PC-3 (cell line): ENCODE measurements at regions not wholly inside any gene's neighbourhood (a gene's known extent, or its start where the extent isn't known, plus 50 kb on each side); places are given as distances from the start of the nearest gene placed in this dataset.

Experiments used
- ATAC-seq: fragments of 200-7000 bp; cut with Tn5 transposase; 2 replicates; pipeline ENCODE4 v1.9.1; 2020; ENCODE audit warnings: mild to moderate bottlenecking, moderate library complexity
- BruUV-seq: library from RNA; stranded (reverse); fragments of 400-500 nt; replicated peaks from 2 replicates; lab custom pipeline; 2021; lab: Mats Ljungman, UMichigan
- CTCF ChIA-PET: fragments of 300-600 bp; sonication (Branson Sonifier 250); formaldehyde crosslinking; loops from one replicate; lab custom pipeline; 2022; ENCODE audit warnings: antibody characterized with exemption; lab: Charles Lee
- POLR2A ChIA-PET: fragments of 300-600 bp; sonication (Branson Sonifier 250); formaldehyde crosslinking; loops from one replicate; lab custom pipeline; 2022; ENCODE audit warnings: antibody characterized with exemption; ENCODE audit not compliant: unreplicated experiment; lab: Charles Lee
- DNase-seq: peaks from one replicate; pipeline ENCODE4 v3.0.0-alpha.2; 2015
- H2AFZ ChIP-seq: fragments of 300-600 bp; sonication (generic); 2 replicates; pipeline ENCODE4 v1.6.0; 2016; ENCODE audit warnings: antibody characterized with exemption, low read length
- H3F3A ChIP-seq: fragments of 300-600 bp; sonication (generic); one replicate; pipeline ENCODE4 v1.6.0; 2017; ENCODE audit warnings: antibody characterized with exemption, low read length, control low read depth, mild to moderate bottlenecking; ENCODE audit not compliant: unreplicated experiment
- H3K27ac ChIP-seq: fragments of 300-600 bp; sonication (generic); 2 replicates; pipeline ENCODE4 v1.5.1; 2016; ENCODE audit warnings: mild to moderate bottlenecking, low read length
- H3K27me3 ChIP-seq: fragments of 300-600 bp; sonication (generic); 2 replicates; pipeline ENCODE4 v1.6.1; 2016; ENCODE audit warnings: low read length, mixed read lengths
- H3K36me3 ChIP-seq: fragments of 300-600 bp; sonication (generic); 2 replicates; pipeline ENCODE4 v1.6.1; 2016; ENCODE audit warnings: low read depth, mixed run types, low read length, mixed read lengths
- H3K4me1 ChIP-seq: fragments of 300-600 bp; sonication (generic); 2 replicates; pipeline ENCODE4 v1.5.1; 2016; ENCODE audit warnings: low read length; ENCODE audit not compliant: insufficient read depth
- H3K4me2 ChIP-seq: fragments of 300-600 bp; sonication (generic); 2 replicates; pipeline ENCODE4 v1.6.0; 2016; ENCODE audit warnings: low read length
- H3K4me3 ChIP-seq: fragments of 300-600 bp; sonication (generic); 2 replicates; pipeline ENCODE4 v1.5.1; 2016; ENCODE audit warnings: mild to moderate bottlenecking, low read length, mixed read lengths
- H3K79me2 ChIP-seq: fragments of 300-600 bp; sonication (generic); 2 replicates; pipeline ENCODE4 v1.6.1; 2017; ENCODE audit warnings: low read length, mixed read lengths
- H3K9ac ChIP-seq: fragments of 300-600 bp; sonication (generic); 2 replicates; pipeline ENCODE4 v1.6.0; 2016; ENCODE audit warnings: mild to moderate bottlenecking, low read length
- H3K9me2 ChIP-seq: fragments of 300-600 bp; sonication (generic); replicated peaks from 2 replicates; pipeline ENCODE4 v1.6.1; 2016; ENCODE audit warnings: mixed run types, low read length, mixed read lengths
- H3K9me3 ChIP-seq: fragments of 300-600 bp; sonication (generic); 2 replicates; pipeline ENCODE4 v1.6.1; 2016; ENCODE audit warnings: low read length, mixed read lengths
- H4K20me1 ChIP-seq: fragments of 300-600 bp; sonication (generic); 2 replicates; pipeline ENCODE4 v1.6.1; 2016; ENCODE audit warnings: low read length, mixed read lengths
- CTCF ChIP-seq: fragments of 300-600 bp; sonication (generic); conservative IDR thresholded peaks from 2 replicates; pipeline ENCODE4 v1.5.1; 2017; ENCODE audit warnings: antibody characterized with exemption, low read depth, mild to moderate bottlenecking, low read length
- EZH2 ChIP-seq: fragments of 300-600 bp; sonication (generic); IDR thresholded peaks from one replicate; pipeline ENCODE4 v1.6.1; 2017; ENCODE audit warnings: antibody characterized with exemption, mild to moderate bottlenecking, low read length; ENCODE audit not compliant: unreplicated experiment
- EZH2phosphoT487 ChIP-seq: fragments of 300-600 bp; sonication (generic); IDR thresholded peaks from 2 replicates; pipeline ENCODE4 v1.6.1; 2018; ENCODE audit warnings: mild to moderate bottlenecking, antibody characterized with exemption, low read length, borderline replicate concordance
- intact Hi-C: fragments of 100-400 bp; cut with micrococcal nuclease; formaldehyde crosslinking; loops from 2 replicates; pipeline ENCODE4 v1.9.0; 2023

GRCh38 chr5:98499892-98500291 lies 273.6 kb upstream of the RGMB start:
- Histone ChIP-seq H3K27me3 (no peaks in the 10 kb centered on the region), H3K4me1 (no peaks in the 10 kb centered on the region), H3F3A (no peaks in the 10 kb centered on the region), H3K9me3 (no peaks in the 10 kb centered on the region), H3K9ac (no peak overlapping the region), H3K4me3 (no peak overlapping the region), H2AFZ (no peak overlapping the region), H3K4me2 (no peak overlapping the region), H3K9me2 (no peaks in the 10 kb centered on the region), H3K36me3 (no peaks in the 10 kb centered on the region), H4K20me1 (no peaks in the 10 kb centered on the region), H3K27ac (no peak overlapping the region), H3K79me2 (no peaks in the 10 kb centered on the region)
- intact Hi-C loops, result no loop called here
- ATAC-seq (no peak), DNase-seq (no peak)
- POLR2A ChIA-PET, result no interaction called here
- BruUV-seq, result no TSS peak
- no peak for TF ChIP-seq CTCF
- TF ChIP-seq EZH2, result no peak
- TF ChIP-seq EZH2phosphoT487, result no peak
- CTCF ChIA-PET, result no interaction called here

DNA sequence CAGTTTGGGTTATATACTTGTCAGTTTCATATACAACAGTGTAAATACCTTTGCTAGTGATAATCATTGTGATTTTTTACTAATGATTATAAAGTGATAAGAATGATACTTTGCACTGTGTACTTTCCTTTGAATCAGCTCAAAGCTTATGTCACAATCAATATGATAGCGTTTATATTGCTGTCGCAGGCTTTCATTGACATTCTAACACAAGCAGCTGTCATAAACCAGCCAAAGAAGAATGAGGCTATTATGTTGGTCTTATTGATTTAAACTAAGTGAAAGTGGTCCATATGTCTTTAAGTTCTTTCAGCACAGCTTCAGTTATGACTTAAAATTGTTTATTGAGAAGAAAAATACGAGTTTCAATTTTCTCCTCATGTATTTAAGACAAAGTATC lies 272.7 kb upstream of the RGMB start:
- no peaks in the 10 kb centered on the region for H3K9me3 ChIP-seq
- TF ChIP-seq EZH2 (no peak), EZH2phosphoT487 (no peak), CTCF (no peak)
- H3K4me1 ChIP-seq, result no peaks in the 10 kb centered on the region
- no peaks in the 10 kb centered on the region for H3F3A ChIP-seq
- H3K9me2 ChIP-seq, result no peaks in the 10 kb centered on the region
- ChIA-PET POLR2A (no interaction called here), CTCF (interaction anchor here (0.7 kb wide), 1 partner anchor 40 kb away, joined by 3 read pairs; no protein-coding TSS in a partner anchor)
- no peaks in the 10 kb centered on the region for H3K36me3 ChIP-seq
- DNase-seq, result no peak
- no peak overlapping the region for H2AFZ ChIP-seq
- H3K79me2 ChIP-seq, result no peaks in the 10 kb centered on the region
- H3K27ac ChIP-seq, result no peak overlapping the region
- no peaks in the 10 kb centered on the region for H3K27me3 ChIP-seq
- intact Hi-C loops, result no loop called here
- H4K20me1 ChIP-seq, result no peaks in the 10 kb centered on the region
- no peak overlapping the region for H3K4me2 ChIP-seq
- no TSS peak for BruUV-seq
- no peak overlapping the region for H3K9ac ChIP-seq
- no peak for ATAC-seq
- H3K4me3 ChIP-seq, result no peak overlapping the region

- no peaks in the 10 kb centered on the region for H3K4me1 ChIP-seq
- H3K79me2 ChIP-seq, result no peaks in the 10 kb centered on the region
- no peaks in the 10 kb centered on the region for H3K9me2 ChIP-seq
- intact Hi-C loops, result no loop called here
- ChIA-PET POLR2A (no interaction called here), CTCF (no interaction called here)
- H3K4me2 ChIP-seq, result no peak overlapping the region
- TF ChIP-seq EZH2phosphoT487 (no peak), CTCF (no peak), EZH2 (no peak)
- H3K36me3 ChIP-seq, result no peaks in the 10 kb centered on the region
- DNase-seq (no peak), ATAC-seq (no peak)
- H3K9me3 ChIP-seq, result no peaks in the 10 kb centered on the region
- BruUV-seq, result no TSS peak
- H3K9ac ChIP-seq, result no peak overlapping the region
- H3K27ac ChIP-seq, result no peak overlapping the region
- no peaks in the 10 kb centered on the region for H4K20me1 ChIP-seq
- no peak overlapping the region for H3K4me3 ChIP-seq
- H3F3A ChIP-seq, result no peaks in the 10 kb centered on the region
- no peaks in the 10 kb centered on the region for H3K27me3 ChIP-seq
- 0 out of 2 replicates have a peak overlapping the region, but pooled peaks have one; percentile 7 for H2AFZ ChIP-seq
Observed at GRCh38 chr5:98503616-98504015, 269.8 kb upstream of the RGMB start.
